AG08395 (cell line): ENCODE measurements at regions not wholly inside any gene's neighbourhood (a gene's known extent, or its start where the extent isn't known, plus 50 kb on each side); places are given as distances from the start of the nearest gene placed in this dataset.

Experiments used
- DNase-seq: peaks from one replicate; pipeline ENCODE4 v3.0.0; 2012; ENCODE audit warnings: mixed read lengths, low spot score

DNA sequence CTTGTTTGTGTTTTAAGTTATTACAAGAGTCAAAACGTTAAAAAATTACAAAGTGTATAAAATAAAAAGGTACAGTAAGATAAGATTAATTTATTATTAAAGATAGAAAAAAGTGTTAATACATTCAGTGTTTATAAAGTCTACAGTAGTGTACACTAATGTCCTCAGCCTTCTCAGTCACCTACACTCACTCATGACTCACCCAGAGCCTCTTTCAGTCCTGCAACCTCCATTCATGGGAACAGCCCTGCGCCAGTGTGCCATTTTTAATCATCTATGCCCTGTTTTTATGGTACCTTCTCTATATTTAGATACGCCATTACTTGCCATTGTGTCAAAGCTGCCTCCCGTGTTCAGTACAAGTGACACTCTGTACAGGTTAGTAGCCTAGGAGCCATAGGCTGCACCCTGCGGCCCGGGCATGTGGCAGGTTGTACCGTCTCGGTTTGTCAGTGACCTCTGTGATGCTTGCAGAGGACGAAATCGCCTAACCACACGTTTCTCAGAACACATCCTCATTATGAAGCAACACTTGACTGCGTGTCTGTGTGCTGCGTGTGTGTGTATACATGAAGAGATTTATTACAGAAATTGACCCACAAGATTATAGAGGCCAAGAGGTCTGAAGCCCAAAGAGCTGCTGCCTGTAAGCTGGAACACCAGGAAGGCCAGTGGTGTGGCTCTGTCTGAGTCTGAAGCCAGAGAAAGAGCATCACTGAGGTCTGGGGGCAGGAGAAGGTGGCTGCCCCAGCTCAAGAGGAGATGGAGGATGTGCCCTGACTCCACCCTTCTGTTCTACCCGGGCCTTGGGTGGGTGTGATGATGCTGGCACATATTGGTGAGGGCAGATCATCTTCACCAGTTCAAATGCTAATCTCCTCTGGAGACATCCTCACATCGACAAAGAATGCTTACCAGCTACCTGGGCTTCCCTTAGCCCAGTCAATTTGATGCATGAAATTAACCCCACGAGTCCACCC, 116.6 kb upstream of the C14orf180 start:
- no peak for DNase-seq

DNA sequence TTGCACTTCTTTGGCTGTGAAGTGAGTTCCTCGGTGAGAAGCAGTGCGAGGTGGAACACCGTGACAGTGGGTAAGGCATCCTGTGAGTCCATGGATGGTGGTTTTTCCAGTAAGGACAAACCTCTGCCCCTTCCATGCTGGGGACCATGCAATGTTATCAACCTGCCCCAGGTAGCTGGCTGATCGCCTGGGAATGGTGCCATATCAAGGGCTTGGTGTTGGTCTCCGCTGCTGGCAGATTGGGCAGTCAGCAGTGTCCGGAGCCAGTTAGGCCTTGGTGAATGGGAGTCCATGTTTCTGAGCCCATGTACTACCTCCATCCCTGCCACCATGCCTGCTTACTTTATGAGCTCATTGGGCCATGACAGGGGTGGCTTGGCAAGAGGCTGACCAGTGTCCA, 114.7 kb upstream of the C14orf180 start:
- no peak for DNase-seq

DNA sequence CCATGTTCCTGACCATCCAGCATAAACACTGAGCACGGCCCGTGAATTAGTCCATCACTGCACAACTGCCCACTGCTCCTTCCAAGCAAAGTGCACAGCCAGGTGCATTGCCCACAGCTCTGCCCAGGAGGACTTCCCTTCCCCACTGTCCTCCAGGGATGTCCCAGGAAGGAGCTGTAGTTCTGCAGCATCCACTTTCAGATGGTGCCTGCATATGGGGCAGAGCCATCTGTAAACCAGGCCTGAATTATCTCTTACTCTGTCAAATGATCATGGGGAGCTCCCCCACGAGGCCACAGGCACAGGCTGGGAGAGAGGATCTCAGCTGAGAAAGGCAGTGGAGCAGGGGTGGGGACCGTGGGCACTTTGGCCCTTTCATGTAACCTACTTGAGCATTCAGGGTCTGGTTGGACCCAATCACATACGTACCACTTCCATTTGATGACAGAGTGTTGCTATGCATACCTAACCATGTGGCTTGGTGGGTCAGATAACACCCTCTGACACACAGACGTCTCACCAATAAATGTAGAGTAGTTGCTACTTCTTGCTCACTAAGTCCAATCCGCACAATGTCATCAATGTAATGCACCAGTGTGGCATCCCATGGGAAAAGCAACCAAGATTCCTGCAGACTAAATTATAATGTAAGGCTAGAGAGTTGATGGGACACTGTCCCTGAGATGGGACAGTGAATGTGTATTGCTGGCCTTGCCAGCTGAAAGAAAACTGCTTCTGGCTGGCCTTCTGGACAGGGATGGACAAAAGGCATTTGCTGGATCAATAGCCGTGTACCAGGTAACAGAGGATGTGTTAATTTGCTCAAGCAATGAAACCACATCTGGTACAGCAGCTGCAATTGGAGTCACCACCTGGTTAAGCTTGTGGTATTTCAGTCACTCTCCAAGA, 113.8 kb upstream of the C14orf180 start:
- DNase-seq, result no peak

DNA sequence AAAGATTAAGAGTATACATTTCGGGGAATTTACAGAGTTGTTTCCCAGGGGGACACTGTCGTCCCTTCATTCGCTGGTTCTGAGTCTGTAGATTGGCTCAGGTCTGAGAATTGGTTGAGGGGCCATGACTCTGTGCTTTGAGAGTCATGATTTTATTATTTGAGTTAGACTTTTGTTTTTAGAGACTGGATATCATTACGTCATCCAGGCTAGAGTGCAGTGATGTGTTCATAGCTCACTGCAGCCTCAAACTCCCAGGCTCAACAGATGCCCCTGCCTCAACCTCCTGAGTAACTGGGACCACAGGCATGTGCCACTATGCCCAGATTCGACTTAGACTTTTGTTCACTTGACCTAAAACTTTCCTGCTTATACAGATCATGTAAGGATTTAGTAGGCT, 112.3 kb upstream of the C14orf180 start:
- DNase-seq, result no peak

DNA sequence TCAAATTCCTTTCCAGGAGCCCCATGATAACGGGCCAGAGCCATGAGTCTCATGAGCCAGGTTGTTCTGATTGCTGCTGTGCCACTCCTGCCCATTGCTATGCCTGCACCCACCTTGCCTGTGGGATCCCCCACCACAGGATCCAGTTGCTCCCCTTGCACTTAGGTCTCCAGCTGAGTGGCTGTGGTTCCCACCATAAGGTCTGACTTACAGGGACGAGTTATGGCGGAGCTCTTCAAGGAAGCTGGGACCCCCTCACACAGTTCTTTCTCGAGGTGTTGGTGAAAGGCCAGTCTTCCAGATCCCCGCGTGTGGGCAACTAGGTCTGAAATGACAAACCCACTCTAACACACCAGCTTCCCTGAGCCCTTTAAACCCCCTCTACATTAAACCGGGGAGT, 111.9 kb upstream of the C14orf180 start:
- DNase-seq, result no peak

DNA sequence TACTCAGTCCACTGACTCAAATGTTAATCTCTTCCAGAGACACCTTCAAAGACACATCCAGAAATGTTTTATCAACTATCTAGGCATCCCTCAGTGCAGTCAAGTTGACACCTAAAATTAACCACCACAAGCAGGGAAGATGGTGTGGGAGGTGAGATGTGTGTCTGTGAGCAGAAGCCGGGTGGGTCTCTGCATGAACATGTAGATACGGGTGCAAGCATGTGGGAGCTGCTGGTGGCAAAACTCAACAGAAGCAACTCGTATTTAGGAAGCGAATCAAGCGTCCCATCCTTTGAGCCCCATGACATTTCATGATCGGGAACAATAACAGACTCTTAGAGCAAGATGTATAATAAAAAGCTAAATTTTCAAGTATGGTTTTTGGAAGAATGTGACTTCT, 110.0 kb upstream of the C14orf180 start:
- DNase-seq, result no peak

DNA sequence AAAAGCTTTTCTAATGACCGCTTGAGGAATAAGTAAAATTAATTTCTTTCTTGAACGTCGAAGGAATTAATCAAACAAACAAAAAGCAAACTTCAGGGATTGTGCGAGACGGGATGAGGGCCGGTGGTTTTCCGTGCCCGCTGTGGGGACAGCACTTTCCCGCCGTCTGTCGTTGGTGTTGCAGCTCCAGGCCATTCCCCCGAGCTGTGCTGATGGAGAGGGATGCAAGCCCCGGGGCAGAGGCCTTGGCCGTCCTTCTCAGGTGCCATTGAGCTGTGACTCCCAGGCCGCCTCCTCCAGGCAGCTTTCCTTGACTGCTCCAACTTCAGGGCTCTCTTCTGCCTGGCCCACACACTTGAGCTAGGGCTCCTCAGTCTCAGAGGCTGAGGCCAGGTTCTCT, 109.0 kb upstream of the C14orf180 start:
- no peak for DNase-seq

DNA sequence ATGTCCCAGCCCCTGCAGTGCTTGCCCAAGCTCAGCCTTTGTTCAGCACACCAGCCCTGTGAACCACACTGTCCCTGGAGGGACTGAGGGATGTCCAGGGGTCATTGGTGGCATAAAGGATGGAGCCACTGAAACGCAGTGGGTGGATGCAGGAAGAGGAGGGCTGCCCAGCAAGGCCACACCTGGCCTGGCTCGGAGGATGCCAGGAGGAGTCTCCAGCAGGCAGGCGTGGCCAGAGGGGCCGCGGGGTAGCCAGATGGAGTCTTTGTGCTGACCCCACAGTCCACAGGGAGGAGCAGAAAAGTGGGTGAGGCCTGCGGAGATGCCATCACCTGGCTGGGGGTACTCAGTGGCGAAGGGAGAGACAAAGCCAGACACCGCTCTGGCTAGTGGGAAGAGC, 108.5 kb upstream of the C14orf180 start:
- DNase-seq, result no peak

DNA sequence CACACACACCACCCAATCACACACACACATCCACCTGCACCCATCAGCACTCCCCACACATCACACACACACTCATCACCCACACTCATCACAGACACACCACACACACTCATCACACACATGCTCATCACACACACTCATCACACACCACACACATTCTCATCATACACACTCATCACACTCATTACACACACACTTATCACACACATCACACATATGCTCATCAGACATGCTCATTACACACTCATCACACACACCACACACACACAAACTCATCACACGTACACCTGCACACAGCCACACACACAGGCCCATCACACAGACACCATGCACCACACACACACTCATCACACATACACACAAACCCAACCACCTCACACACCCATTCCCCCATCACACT, 107.5 kb upstream of the C14orf180 start:
- no peak for DNase-seq

DNA sequence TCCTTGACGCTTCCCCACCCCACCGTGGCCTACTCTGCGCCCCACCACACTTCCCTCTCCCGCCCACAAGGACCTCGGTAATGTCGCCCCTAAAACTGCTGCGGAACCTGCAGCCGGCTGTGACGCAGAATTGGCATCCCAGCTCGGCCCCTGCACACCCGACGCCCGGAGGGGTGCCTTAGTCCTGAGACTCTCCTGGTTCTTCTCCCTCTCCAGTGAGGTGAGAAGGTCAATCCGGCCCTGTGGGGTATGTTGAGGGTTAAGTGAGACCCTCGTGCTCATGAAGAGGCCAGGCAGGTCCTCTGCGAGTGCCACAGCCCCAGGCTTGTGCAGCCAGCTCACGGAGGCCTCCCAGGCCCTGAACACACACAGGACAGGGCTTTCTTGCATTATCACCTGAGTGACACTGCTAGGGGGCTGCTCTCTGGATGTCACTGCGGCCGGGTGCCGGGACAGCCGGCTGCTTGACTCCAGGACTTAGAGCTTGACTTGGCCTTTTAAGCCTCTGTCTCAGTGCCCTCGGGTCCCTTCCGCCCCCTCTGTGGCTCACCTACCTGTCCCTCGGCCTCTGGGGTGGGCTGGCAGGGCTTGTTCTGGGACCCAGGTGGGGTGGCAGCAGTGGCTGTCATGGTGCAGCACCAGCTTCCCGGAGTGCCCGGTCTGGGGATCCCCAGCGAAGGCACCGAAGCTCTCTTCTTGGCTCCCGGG, 106.9 kb upstream of the C14orf180 start:
- DNase-seq, result no peak

DNA sequence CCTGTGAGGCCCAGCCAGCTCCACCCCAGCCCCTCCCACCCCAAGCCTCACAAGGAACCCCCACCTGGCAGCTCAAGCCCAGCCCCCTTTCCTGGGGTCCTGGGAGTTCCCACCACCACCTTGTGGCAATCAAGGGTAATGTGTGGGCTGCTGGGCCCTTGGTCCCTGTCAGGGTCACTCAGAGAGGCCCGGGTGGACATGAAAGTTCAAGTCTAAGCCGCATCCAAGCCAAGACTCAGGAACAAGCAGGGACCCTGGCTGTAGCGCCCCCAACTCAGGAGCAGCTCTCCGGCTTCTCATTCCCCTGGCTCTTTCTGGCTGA, 106.4 kb upstream of the C14orf180 start:
- DNase-seq, result no peak

DNA sequence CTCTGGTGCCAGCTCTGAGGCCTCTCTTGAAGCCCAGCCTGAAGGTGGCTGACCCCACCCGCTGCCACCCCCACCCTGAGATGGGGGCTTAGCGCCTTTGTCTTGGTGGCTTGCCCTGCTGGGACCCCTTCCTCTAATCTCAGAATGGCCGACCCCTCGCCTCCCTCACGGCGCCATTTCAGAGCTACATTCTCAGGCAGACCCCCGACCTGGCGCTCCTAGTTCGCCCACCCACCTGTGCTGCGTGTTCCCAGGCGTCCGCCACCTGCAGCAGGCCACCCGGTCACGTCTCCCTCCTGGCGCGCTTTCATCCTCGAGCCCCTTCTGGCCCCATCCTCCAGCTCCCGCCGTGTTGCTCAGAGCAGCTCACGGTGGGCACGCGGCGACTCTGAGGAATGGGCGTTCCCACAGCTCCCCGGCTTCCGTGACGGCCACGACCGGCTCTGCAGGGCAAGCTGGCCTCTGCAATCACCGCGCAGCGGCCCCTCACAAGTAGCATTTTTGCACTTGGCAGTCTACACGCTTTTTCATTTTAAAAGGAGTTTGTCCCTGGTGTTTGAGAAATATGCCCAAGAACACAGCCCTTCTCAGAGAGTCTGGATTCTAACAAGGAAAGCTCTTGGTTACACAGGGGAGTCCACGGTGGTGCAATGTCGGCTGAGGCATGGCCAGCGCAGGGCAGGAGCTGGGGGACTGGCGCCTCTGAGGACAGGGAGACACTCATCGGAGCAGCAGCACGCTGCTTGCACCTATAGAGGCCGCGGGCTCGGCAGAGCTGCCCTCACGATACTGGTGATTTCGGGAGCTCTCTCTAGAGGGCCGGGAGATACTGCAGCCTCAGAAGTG, 105.7 kb upstream of the C14orf180 start:
- no peak for DNase-seq

DNA sequence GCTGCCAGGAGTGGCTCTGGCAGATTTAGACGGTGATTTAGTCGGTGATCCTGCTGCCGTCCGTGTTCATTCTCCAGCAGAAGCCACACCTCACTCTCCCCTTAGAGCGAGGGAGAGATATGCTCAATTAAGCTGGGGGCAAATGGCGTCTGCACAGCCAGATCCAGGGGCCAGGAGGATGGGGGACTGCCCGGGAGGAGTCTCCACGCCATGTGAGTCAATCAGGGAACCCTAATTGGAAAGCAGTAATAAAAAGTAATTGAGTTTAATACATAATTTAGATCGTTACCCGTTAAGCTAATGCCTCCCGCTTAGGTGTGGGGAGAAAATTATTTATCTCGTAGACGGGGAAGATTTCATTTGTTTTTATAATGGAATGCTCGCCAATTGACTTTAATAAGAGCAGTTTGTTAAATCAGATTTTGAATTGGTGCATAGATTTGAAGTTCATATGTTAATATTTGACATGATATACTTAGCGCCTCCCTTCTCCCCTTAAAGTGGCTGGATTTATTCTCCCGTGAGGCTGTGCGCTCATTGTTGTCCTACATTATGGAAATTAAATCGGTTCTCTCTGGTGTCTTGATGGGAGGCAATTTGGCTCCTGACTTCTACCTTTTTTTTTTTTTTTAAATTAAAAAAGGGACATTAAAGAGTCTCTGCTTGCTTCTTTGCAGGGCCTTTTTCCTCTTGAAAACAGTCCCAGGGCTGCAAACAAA, 104.9 kb upstream of the C14orf180 start:
- no peak for DNase-seq

DNA sequence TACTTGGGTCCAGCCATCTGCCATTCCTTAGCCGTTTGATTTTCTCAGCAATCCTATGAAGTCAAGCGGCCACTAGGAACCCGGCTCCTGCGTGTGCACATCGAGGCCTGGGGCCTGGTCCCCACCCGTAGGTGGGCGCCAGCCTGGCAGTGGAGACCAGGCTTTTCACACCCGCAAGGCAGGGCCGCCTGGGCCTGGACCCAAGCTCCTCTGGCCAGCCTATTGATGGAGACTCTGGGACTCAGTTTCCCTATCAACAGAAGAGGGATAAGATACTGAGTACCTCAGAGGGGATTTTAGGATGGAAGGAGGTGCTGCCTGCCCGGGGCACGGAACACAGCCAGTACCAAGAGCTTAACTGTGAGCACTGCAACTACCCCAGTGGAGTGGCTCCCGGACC, 104.3 kb upstream of the C14orf180 start:
- no peak for DNase-seq

DNA sequence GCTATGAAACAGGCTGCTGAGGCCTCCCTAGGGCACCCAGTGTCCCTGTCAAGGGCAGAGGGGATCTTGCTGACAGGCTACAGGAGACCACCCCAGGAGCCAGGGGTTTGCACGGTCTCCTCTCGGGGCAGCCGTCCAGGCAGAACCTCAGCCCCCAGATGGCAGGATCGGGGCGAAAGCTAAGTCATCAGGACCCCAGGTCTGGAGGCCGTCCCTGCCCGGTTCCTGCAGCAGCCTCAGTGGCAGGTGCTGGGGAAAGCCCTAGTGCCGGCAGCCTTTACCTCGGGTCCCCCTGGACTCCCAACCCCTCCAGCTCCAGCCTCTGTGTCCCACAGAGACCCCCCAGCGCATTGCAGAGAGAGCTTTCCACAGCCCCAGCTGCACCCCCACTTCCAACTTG, 103.8 kb upstream of the C14orf180 start:
- DNase-seq, result no peak

DNA sequence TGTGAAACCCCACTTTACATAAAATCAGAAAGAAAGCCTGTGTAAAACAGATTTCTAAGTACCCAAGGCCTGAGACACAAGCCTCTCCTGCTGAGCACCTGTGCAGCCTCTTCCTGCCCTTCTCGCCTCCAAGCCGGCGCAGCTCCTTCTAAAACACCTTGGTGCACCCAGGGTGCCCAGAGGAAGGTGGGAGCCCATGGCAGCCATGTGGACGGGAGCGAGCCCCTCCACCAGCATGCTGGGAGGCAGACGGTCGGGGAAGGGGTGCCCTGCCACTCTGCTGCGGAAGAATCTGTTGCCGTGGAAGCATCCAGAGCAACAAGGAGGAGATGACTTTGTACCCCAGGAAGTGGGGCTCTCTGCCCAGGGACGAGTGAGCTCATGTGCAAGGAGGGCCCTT, 103.1 kb upstream of the C14orf180 start:
- no peak for DNase-seq

DNA sequence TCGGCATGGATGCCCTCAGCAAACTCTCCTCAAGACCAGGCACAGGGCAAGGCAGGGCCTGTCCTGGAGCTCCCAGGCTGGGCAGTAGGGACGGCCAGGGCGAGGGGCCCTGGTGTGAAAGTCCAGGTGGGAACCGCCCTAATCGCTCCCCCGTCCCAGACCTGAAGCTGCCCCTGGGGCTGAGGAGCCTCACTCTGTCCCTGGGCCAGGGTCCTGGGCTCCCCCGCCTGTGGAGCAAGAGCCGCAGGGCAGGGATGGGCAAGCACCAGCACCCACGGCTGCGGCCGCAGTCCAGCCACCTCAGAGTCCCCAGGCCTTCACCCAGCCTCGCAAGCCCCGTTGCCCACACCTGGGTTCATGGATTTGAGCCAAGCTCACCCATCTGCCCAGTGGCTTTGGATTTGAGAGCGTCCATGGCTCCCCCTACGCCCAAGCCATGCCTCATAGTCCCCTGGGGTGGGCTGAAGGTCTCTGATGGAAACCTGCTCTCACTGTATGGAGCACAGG, 102.4 kb upstream of the C14orf180 start:
- no peak for DNase-seq

DNA sequence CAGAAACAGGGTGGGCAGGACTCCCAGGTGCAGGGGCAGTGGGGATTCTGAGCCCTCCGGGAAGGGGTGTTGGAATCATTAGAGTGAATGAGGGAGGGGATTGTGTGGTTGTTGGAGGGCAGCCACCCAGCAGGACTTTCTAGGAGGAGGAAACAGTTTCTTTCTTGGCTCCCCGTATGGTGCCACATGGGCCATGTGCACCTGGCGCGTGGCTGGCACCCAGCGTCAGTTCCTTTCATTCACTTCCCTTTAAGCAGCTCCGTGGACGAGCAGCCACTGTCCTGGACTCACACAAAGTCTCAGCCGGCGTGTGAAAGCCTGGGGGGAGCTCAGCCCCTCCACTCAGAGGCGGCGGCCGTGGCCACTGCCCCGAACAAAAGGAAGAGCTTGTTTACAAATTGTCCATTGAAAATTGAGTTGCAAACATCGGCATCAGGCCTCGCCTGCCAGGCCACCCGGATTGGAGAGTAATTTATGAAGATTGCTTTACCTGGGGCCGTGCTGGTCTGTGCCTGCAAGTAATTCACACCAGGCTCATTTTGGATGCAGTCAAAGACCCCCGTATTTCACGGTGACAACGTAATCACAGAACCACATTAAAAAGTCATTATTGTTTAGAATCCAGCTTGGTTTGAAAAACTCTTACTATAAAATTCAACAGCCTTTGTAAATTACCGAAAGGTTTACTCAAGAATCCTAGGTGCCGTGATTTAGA, 101.7 kb upstream of the C14orf180 start:
- DNase-seq, result no peak

DNA sequence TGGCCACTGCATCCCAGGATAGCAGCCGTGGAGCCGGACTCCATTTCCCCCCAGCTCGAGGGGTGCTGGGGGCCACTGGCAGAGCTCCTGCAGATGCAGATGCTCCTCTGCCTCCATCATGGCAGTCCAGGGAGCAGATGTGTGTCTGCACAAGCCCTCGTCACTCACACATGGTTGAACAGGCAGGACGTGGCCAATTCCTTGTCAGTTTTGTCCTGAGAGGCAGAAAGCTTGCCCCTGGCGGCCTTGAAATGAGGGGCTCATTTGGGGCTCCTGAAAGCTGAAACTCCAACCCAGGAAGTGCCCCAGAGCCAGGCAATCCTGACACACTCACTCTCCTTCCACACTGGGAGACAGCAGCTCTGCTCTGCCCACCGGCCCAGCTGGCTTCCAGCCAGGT, 100.9 kb upstream of the C14orf180 start:
- DNase-seq, result no peak

DNA sequence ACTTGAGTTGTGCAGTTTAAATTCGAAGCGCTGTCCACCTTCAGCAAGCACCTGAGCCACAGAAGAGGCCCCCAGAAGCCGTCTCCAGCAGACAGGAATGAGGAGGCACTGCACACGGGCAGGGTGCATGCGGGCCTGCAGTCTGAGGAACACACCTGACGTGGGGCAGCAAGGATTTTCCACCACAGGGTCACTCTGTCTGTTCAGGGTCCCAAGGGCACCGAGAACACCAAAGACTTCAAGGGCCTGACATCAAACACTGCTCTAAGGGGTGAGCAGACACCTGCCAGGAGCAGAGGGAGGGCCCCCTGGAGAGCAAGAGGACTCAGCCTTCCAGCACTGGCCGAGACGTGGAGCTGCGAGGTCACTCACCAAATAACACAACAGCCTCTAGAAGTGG, 99.7 kb upstream of the C14orf180 start:
- no peak for DNase-seq
